Memory B cell (primary cell): ENCODE measurements at regions not wholly inside any gene's neighbourhood (a gene's known extent, or its start where the extent isn't known, plus 50 kb on each side); places are given as distances from the start of the nearest gene placed in this dataset.

Source experiments
- ATAC-seq: fragments of 150-1000 bp; cut with Tn5 transposase; 2 replicates; pipeline ENCODE4 v1.10.0; 2021; ENCODE audit warnings: low read depth, mild to moderate bottlenecking, moderate library complexity
- DNase-seq, 2 donors: peaks; one replicate each; pipeline ENCODE4 v3.0.0; 2022; ENCODE audit warnings: low spot score in 2 of 2
- H3K27ac Mint-ChIP-seq: one replicate; pipeline ENCODE4 v1.8.0; 2022; ENCODE audit warnings: mild to moderate bottlenecking, moderate library complexity, mixed read lengths
- H3K27me3 Mint-ChIP-seq: one replicate; pipeline ENCODE4 v1.8.0; 2022; ENCODE audit warnings: mixed read lengths
- H3K36me3 Mint-ChIP-seq: one replicate; pipeline ENCODE4 v1.8.0; 2022; ENCODE audit warnings: mild to moderate bottlenecking, mixed read lengths
- H3K4me1 Mint-ChIP-seq: one replicate; pipeline ENCODE4 v1.8.0; 2022; ENCODE audit warnings: mixed read lengths
- H3K4me3 Mint-ChIP-seq: one replicate; pipeline ENCODE4 v1.8.0; 2022; ENCODE audit warnings: mild to moderate bottlenecking, moderate library complexity, mixed read lengths
- H3K9me3 Mint-ChIP-seq: one replicate; pipeline ENCODE4 v1.8.0; 2022; ENCODE audit warnings: mixed read lengths

DNA sequence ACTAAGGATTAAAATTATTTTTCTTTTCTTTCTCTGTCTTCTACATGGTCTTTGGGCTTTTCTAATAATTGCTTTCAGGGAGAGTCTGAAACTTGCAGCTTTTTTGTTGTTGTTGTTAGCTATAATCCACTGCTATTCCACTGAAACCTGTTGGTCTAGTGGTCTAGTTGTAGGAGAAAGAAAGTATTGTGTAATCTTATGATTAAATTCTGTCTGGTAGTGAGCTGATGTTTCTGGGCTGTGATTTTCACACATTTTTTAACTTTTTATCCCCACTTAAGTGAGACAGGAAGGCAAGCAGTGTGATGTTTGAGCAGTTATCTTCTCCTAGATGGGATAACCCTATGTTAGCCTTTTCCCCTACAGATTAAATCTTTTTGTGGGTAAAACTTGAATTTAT lies 825.2 kb downstream of the PCDH7 start:
- no peaks in the 10 kb centered on the region for H3K27me3 Mint-ChIP-seq
- ATAC-seq (no peak), DNase-seq (no peak)
- no peaks in the 10 kb centered on the region for H3K9me3 Mint-ChIP-seq
- H3K4me1 Mint-ChIP-seq: no peaks in the 10 kb centered on the region
- H3K4me3 Mint-ChIP-seq: no peak overlapping the region
- H3K36me3 Mint-ChIP-seq: no peaks in the 10 kb centered on the region
- no peak overlapping the region for H3K27ac Mint-ChIP-seq

DNA sequence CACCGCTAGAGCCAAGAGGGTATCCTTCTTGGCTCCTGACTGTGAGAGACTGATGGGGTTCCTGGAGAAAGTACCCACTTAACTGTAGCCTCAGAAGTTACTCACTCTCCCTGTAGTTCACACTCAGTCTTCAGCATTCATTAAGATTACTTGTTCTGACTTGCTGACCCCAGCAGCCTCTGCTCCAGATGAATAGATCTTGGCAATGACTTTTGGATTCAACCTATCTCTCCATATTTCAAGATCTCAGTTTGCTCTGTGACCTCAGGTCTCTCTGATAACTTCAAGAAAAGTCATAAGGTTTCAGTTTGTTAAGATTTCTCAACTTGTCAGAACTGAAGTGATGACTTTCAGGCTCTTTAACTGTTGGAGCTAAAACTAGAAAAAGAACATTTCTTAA lies 825.6 kb downstream of the PCDH7 start:
- Mint-ChIP-seq H3K27ac (no peak overlapping the region), H3K36me3 (no peaks in the 10 kb centered on the region), H3K27me3 (no peaks in the 10 kb centered on the region), H3K9me3 (no peaks in the 10 kb centered on the region), H3K4me1 (no peaks in the 10 kb centered on the region), H3K4me3 (no peak overlapping the region)
- ATAC-seq: no peak
- no peak for DNase-seq

- Mint-ChIP-seq H3K36me3 (no peaks in the 10 kb centered on the region), H3K27me3 (no peaks in the 10 kb centered on the region), H3K27ac (no peak overlapping the region), H3K9me3 (no peaks in the 10 kb centered on the region), H3K4me1 (no peaks in the 10 kb centered on the region), H3K4me3 (no peak overlapping the region)
- no peak for DNase-seq
- ATAC-seq: no peak
These were observed 827.9 kb downstream of the PCDH7 start for GRCh38 chr4:31548021-31548420.

GRCh38 chr4:31548823-31549222 lies 828.7 kb downstream of the PCDH7 start:
- Mint-ChIP-seq H3K27me3 (no peaks in the 10 kb centered on the region), H3K9me3 (no peaks in the 10 kb centered on the region), H3K36me3 (no peaks in the 10 kb centered on the region), H3K27ac (no peak overlapping the region), H3K4me1 (no peaks in the 10 kb centered on the region), H3K4me3 (no peak overlapping the region)
- DNase-seq: no peak
- ATAC-seq: no peak

DNA sequence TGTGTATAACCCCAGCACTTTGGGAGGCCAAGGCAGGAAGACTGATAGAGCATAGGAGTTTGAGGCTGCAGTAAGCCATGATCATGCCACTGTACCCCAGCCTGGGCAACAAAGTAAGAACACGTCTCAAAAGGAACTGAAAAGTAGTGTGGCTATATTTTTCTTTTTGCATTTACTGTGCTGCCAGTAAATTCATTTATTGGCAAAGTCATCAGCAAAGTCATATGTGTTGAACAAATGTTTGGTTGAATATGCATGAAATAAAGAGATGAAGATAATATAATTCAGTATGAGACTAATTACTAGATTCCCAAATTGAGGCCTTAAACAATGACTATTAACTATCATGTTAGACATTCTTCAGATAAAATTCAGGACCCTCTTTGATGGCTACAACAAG lies 829.1 kb downstream of the PCDH7 start:
- no peaks in the 10 kb centered on the region for H3K27me3 Mint-ChIP-seq
- ATAC-seq (no peak), DNase-seq (no peak)
- no peaks in the 10 kb centered on the region for H3K9me3 Mint-ChIP-seq
- no peaks in the 10 kb centered on the region for H3K4me1 Mint-ChIP-seq
- no peak overlapping the region for H3K4me3 Mint-ChIP-seq
- no peak overlapping the region for H3K27ac Mint-ChIP-seq
- H3K36me3 Mint-ChIP-seq: no peaks in the 10 kb centered on the region

DNA sequence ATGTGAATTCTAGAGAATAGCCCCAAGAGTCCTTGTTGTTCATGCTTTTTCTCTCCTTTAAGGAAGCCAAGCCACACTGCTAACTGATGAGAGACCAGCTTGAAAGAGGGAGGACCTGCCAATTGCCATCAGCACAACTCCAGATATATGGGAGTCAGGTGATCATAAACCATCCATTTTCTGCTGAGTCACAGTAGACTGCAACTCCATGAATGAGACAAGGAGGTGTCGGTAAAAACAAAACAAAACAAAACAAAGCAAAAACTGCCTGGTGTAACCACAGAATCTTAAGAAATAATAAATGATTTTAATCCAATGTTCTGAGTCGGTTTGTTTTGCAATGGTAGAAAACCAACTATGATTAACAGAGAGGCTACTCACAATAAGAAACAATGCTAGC lies 837.3 kb downstream of the PCDH7 start:
- H3K27ac Mint-ChIP-seq: no peak overlapping the region
- H3K4me1 Mint-ChIP-seq: no peaks in the 10 kb centered on the region
- DNase-seq: no peak
- no peaks in the 10 kb centered on the region for H3K36me3 Mint-ChIP-seq
- H3K9me3 Mint-ChIP-seq: peaks cover 5% of the 10 kb centered on the region
- H3K27me3 Mint-ChIP-seq: no peaks in the 10 kb centered on the region
- no peak overlapping the region for H3K4me3 Mint-ChIP-seq
- no peak for ATAC-seq

GRCh38 chr4:31573554-31573953 lies 853.4 kb downstream of the PCDH7 start:
- no peaks in the 10 kb centered on the region for H3K4me1 Mint-ChIP-seq
- peaks cover 3% of the 10 kb centered on the region for H3K9me3 Mint-ChIP-seq
- H3K27ac Mint-ChIP-seq: no peak overlapping the region
- ATAC-seq: no peak
- no peak overlapping the region for H3K4me3 Mint-ChIP-seq
- H3K27me3 Mint-ChIP-seq: no peaks in the 10 kb centered on the region
- DNase-seq: no peak
- no peaks in the 10 kb centered on the region for H3K36me3 Mint-ChIP-seq

GRCh38 chr4:31575504-31575903 lies 855.3 kb downstream of the PCDH7 start:
- Mint-ChIP-seq H3K36me3 (no peaks in the 10 kb centered on the region), H3K27me3 (no peaks in the 10 kb centered on the region), H3K4me1 (no peaks in the 10 kb centered on the region), H3K9me3 (peaks cover 4% of the 10 kb centered on the region), H3K27ac (no peak overlapping the region), H3K4me3 (no peak overlapping the region)
- ATAC-seq (no peak), DNase-seq (no peak)

GRCh38 chr4:31580843-31581242 lies 860.7 kb downstream of the PCDH7 start:
- Mint-ChIP-seq H3K9me3 (peaks cover 1% of the 10 kb centered on the region), H3K4me1 (no peaks in the 10 kb centered on the region)

GRCh38 chr4:31585503-31585902 lies 865.3 kb downstream of the PCDH7 start:
- Mint-ChIP-seq H3K27ac (no peak overlapping the region), H3K4me1 (no peaks in the 10 kb centered on the region), H3K36me3 (no peaks in the 10 kb centered on the region), H3K9me3 (peaks cover 3% of the 10 kb centered on the region), H3K27me3 (no peaks in the 10 kb centered on the region), H3K4me3 (no peak overlapping the region)
- DNase-seq (no peak), ATAC-seq (no peak)

More at GRCh38 chr4:31580843-31581242, 860.7 kb downstream of the PCDH7 start:
- no peak overlapping the region for H3K4me3 Mint-ChIP-seq
- H3K36me3 Mint-ChIP-seq: no peaks in the 10 kb centered on the region
- no peak overlapping the region for H3K27ac Mint-ChIP-seq
- H3K27me3 Mint-ChIP-seq: no peaks in the 10 kb centered on the region
- DNase-seq (no peak), ATAC-seq (no peak)

GRCh38 chr4:31592293-31592692 lies 872.1 kb downstream of the PCDH7 start:
- H3K36me3 Mint-ChIP-seq: no peaks in the 10 kb centered on the region

GRCh38 chr4:31595496-31595895 lies 875.3 kb downstream of the PCDH7 start:
- ATAC-seq (no peak), DNase-seq (no peak)
- Mint-ChIP-seq H3K9me3 (peaks cover 3% of the 10 kb centered on the region), H3K27ac (no peak overlapping the region), H3K4me3 (no peak overlapping the region), H3K27me3 (no peaks in the 10 kb centered on the region), H3K36me3 (no peaks in the 10 kb centered on the region), H3K4me1 (no peaks in the 10 kb centered on the region)

More at GRCh38 chr4:31592293-31592692, 872.1 kb downstream of the PCDH7 start:
- Mint-ChIP-seq H3K9me3 (peaks cover 1% of the 10 kb centered on the region), H3K27ac (no peak overlapping the region), H3K4me1 (no peaks in the 10 kb centered on the region), H3K4me3 (no peak overlapping the region), H3K27me3 (no peaks in the 10 kb centered on the region)
- no peak for DNase-seq
- ATAC-seq: no peak

DNA sequence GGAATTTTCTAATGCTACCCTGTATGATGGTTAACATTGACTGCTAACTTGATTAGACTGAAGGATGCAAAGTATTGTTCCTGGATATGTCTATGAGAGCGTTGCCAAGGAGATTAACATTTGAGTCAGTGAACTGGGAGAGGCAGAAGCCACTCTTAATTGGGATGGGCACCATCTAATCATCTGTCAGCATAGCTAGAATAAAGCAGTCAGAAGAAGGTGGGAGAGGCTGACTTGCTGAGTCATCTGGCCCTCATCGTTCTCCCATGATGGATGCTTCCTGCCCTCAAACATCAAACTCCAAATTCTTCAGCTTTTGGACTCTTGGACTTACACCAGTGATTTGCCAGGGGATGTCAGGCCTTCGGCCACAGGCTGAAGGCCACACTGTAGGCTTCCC lies 878.5 kb downstream of the PCDH7 start:
- Mint-ChIP-seq H3K36me3 (no peaks in the 10 kb centered on the region), H3K4me1 (no peaks in the 10 kb centered on the region), H3K4me3 (no peak overlapping the region), H3K27me3 (no peaks in the 10 kb centered on the region), H3K27ac (no peak overlapping the region), H3K9me3 (peaks cover 1% of the 10 kb centered on the region)
- DNase-seq (no peak), ATAC-seq (no peak)

GRCh38 chr4:31601793-31602192 lies 881.6 kb downstream of the PCDH7 start:
- no peaks in the 10 kb centered on the region for H3K36me3 Mint-ChIP-seq
- H3K27ac Mint-ChIP-seq: no peak overlapping the region
- no peak overlapping the region for H3K4me3 Mint-ChIP-seq
- no peaks in the 10 kb centered on the region for H3K4me1 Mint-ChIP-seq
- DNase-seq: no peak
- no peak for ATAC-seq
- H3K27me3 Mint-ChIP-seq: no peaks in the 10 kb centered on the region
- H3K9me3 Mint-ChIP-seq: peaks cover 3% of the 10 kb centered on the region

- Mint-ChIP-seq H3K27ac (no peak overlapping the region), H3K4me3 (no peak overlapping the region), H3K27me3 (no peaks in the 10 kb centered on the region), H3K36me3 (no peaks in the 10 kb centered on the region), H3K9me3 (no peaks in the 10 kb centered on the region), H3K4me1 (no peaks in the 10 kb centered on the region)
- DNase-seq (no peak), ATAC-seq (no peak)
These were observed 893.9 kb downstream of the PCDH7 start for GRCh38 chr4:31613946-31614623.
